Smooth muscle cell (in vitro differentiated cells): ENCODE measurements at regions not wholly inside any gene's neighbourhood (a gene's known extent, or its start where the extent isn't known, plus 50 kb on each side); places are given as distances from the start of the nearest gene placed in this dataset.

Source experiments
- DNase-seq: peaks from one replicate; lab custom pipeline; 2025; ENCODE audit not compliant: unreplicated experiment; lab: John Stamatoyannopoulos, UW
- H2AFZ ChIP-seq: fragments of 200-600 bp; sonication (generic); 2 replicates; pipeline ENCODE4 v1.6.0; 2016; ENCODE audit warnings: antibody characterized with exemption, low read depth, mild to moderate bottlenecking
- H3F3A ChIP-seq: fragments of 200-600 bp; sonication (generic); 2 replicates; pipeline ENCODE4 v1.6.0; 2017; ENCODE audit warnings: antibody characterized with exemption, low read depth
- H3K27ac ChIP-seq: fragments of 200-600 bp; sonication (generic); 2 replicates; pipeline ENCODE4 v1.5.1; 2016; ENCODE audit warnings: low read depth, mild to moderate bottlenecking
- H3K27me3 ChIP-seq: fragments of 200-600 bp; sonication (generic); 2 replicates; pipeline ENCODE4 v1.6.1; 2016; ENCODE audit warnings: low read depth, mild to moderate bottlenecking
- H3K36me3 ChIP-seq: fragments of 200-600 bp; sonication (generic); 2 replicates; pipeline ENCODE4 v1.5.1; 2016; ENCODE audit warnings: low read depth
- H3K4me1 ChIP-seq: fragments of 200-600 bp; sonication (generic); 2 replicates; pipeline ENCODE4 v1.5.1; 2016; ENCODE audit warnings: low read depth
- H3K4me2 ChIP-seq: fragments of 200-600 bp; sonication (generic); 2 replicates; pipeline ENCODE4 v1.6.0; 2016; ENCODE audit warnings: mild to moderate bottlenecking
- H3K4me3 ChIP-seq: fragments of 200-600 bp; sonication (generic); 2 replicates; pipeline ENCODE4 v1.5.1; 2016; ENCODE audit warnings: mild to moderate bottlenecking
- H3K79me2 ChIP-seq: fragments of 200-600 bp; sonication (generic); 2 replicates; pipeline ENCODE4 v1.6.0; 2016; ENCODE audit warnings: low read depth, mild to moderate bottlenecking
- H3K9ac ChIP-seq: fragments of 200-600 bp; sonication (generic); 2 replicates; pipeline ENCODE4 v1.6.0; 2016; ENCODE audit warnings: low read depth
- H3K9me3 ChIP-seq: fragments of 200-600 bp; sonication (generic); replicated peaks from 2 replicates; pipeline ENCODE4 v1.5.1; 2016; ENCODE audit warnings: low read depth
- H4K20me1 ChIP-seq: fragments of 200-600 bp; sonication (generic); 2 replicates; pipeline ENCODE4 v1.6.0; 2016; ENCODE audit warnings: low read depth
- CTCF ChIP-seq: fragments of 200-600 bp; sonication (generic); IDR thresholded peaks from 2 replicates; pipeline ENCODE4 v1.5.1; 2017; ENCODE audit warnings: borderline replicate concordance, mild to moderate bottlenecking, antibody characterized with exemption; ENCODE audit not compliant: insufficient read depth, poor library complexity, severe bottlenecking
- WGBS: methylation state at CpG from one replicate; pipeline ENCODE4 v1.1.7; 2016; ENCODE audit warnings: low lambda C conversion rate; 5-methylcytosine and 5-hydroxymethylcytosine counted together

- Histone ChIP-seq H3K4me1 (no peaks in the 10 kb centered on the region), H4K20me1 (no peaks in the 10 kb centered on the region), H3F3A (no peaks in the 10 kb centered on the region), H3K79me2 (no peaks in the 10 kb centered on the region), H3K36me3 (no peaks in the 10 kb centered on the region), H3K9me3 (no peaks in the 10 kb centered on the region), H3K4me3 (no peak overlapping the region), H3K4me2 (no peak overlapping the region), H3K27ac (no peak overlapping the region), H2AFZ (no peak overlapping the region), H3K9ac (no peak overlapping the region), H3K27me3 (no peaks in the 10 kb centered on the region)
- TF ChIP-seq CTCF, result no peak
- DNase-seq, result no peak
- 88% methylated on average over 10 of the region's 10 CpGs for WGBS
Measured at GRCh38 chr1:239212811-239213220, 173.6 kb upstream of the CHRM3 start.

GRCh38 chr1:239209591-239209990 lies 176.8 kb upstream of the CHRM3 start:
- H3K9ac ChIP-seq, result no peak overlapping the region
- H2AFZ ChIP-seq, result no peak overlapping the region
- no peak overlapping the region for H3K27ac ChIP-seq
- H3K36me3 ChIP-seq, result no peaks in the 10 kb centered on the region
- H3K79me2 ChIP-seq, result no peaks in the 10 kb centered on the region
- H3K4me3 ChIP-seq, result no peak overlapping the region
- H3K27me3 ChIP-seq, result no peaks in the 10 kb centered on the region
- H3K9me3 ChIP-seq, result no peaks in the 10 kb centered on the region
- no peak for DNase-seq
- no peaks in the 10 kb centered on the region for H4K20me1 ChIP-seq
- H3F3A ChIP-seq, result no peaks in the 10 kb centered on the region
- H3K4me2 ChIP-seq, result no peak overlapping the region
- no peak for TF ChIP-seq CTCF
- 86% methylated on average over 1 of the region's 1 CpG for WGBS
- no peaks in the 10 kb centered on the region for H3K4me1 ChIP-seq

- H3K36me3 ChIP-seq, result no peaks in the 10 kb centered on the region
- no peaks in the 10 kb centered on the region for H4K20me1 ChIP-seq
- H3K27ac ChIP-seq, result no peak overlapping the region
- H3K9me3 ChIP-seq, result no peaks in the 10 kb centered on the region
- 98% methylated on average over 2 of the region's 2 CpGs for WGBS
- H3K27me3 ChIP-seq, result no peaks in the 10 kb centered on the region
- no peaks in the 10 kb centered on the region for H3F3A ChIP-seq
- no peak for TF ChIP-seq CTCF
- no peaks in the 10 kb centered on the region for H3K79me2 ChIP-seq
- H2AFZ ChIP-seq, result no peak overlapping the region
- no peak overlapping the region for H3K9ac ChIP-seq
- H3K4me3 ChIP-seq, result no peak overlapping the region
- no peaks in the 10 kb centered on the region for H3K4me1 ChIP-seq
- no peak for DNase-seq
- H3K4me2 ChIP-seq, result no peak overlapping the region
Measured at GRCh38 chr1:239204401-239204800, 182.0 kb upstream of the CHRM3 start.

- Histone ChIP-seq H3K4me1 (no peaks in the 10 kb centered on the region), H3K9me3 (no peaks in the 10 kb centered on the region), H3K9ac (no peak overlapping the region), H3K27ac (no peak overlapping the region), H3F3A (no peaks in the 10 kb centered on the region), H3K36me3 (no peaks in the 10 kb centered on the region), H3K4me2 (no peak overlapping the region), H2AFZ (no peak overlapping the region), H3K27me3 (no peaks in the 10 kb centered on the region), H3K79me2 (no peaks in the 10 kb centered on the region), H4K20me1 (no peaks in the 10 kb centered on the region), H3K4me3 (no peak overlapping the region)
- no peak for DNase-seq
- no peak for TF ChIP-seq CTCF
- WGBS, result 86% methylated on average over 4 of the region's 4 CpGs
Measured at GRCh38 chr1:239197871-239198270, 188.5 kb upstream of the CHRM3 start.
